T-helper 22 cell (primary cell): ENCODE measurements at regions not wholly inside any gene's neighbourhood (a gene's known extent, or its start where the extent isn't known, plus 50 kb on each side); places are given as distances from the start of the nearest gene placed in this dataset.
"Not testable (repeated sequence)": the region's sequence is repeated elsewhere in the genome, so short reads cannot be mapped to it uniquely, and the experiment has no call there.

Experiments used
- DNase-seq: peaks from one replicate; pipeline ENCODE4 v3.0.0-alpha.2; 2020; ENCODE audit warnings: low read depth

DNA sequence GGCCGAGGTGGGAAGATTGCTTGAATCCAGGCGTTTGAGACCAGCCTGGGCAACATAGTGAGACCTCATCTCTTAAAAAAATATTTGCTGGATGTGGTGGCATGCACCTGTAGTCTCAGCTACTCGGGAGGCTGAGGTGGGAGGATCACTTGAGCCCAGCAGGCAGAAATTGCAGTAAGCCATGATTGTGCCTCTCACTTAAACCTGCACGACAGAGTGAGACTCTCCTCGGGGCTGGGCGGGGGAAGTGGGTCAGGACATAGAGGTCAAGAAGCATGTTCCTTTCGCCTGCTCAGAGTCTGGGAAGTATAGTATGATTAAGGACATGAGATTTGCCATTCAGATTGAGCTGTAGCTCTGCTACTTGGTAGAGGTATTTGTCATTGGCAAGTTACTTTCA lies 52.3 kb downstream of the SEPTIN7 start:
- not testable (repeated sequence) for DNase-seq

DNA sequence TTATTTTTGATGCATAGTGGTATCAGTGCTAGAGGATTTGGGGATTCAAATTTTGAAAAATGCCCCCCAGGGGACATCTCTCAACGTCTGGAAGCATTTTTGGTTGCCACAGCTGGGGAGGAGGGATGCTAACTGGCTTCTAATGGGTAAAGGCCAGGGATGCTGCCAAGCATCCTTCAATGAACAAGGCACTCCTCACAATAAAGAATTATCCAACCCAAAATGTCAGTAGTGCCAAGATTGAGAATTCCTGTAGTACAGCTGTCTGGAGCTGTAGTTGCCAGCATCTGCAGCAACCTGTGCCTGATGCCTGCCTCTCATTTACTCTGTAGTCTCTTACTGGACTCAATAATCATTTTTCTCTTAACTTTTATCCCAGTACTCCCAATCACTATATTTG lies 53.5 kb downstream of the SEPTIN7 start:
- DNase-seq = no peak

DNA sequence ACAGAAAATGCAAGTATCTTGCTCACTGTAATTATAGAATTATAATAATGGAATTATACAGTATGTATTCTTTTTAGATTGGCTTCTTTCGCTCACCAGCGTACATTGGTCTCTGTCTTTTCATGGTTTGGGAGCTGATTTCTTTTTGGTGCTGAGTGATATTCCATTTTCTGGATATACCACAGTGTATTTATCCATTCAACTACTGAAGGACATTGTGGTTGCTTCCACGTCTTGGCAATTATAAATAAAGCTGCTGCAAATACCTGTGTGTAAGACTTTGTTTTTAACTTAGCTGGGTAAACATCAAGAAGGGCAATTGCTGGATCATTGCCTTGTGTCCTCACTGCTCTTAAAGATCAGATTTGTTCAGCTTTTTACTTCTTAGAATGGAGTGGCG lies 55.3 kb downstream of the SEPTIN7 start:
- no peak for DNase-seq

DNA sequence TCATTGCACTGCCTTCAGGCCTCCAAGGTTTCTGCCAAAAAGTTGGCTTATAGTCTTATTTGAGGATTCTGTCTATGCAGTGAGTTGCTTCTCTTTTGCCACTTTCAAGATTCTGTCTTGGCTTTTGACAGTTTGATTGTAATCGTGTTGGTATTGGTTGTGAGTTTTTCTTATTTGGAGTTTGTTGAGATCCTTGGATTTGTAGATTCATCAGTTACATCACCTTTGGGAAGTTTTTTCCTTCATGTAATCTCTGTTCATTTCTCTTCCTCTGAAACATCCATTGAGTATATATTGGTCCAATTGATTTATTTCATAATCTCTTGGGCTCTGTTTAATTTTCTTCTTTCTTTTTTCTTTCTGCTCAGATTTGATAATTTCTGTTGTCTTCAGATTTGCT lies 59.8 kb downstream of the SEPTIN7 start:
- no peak for DNase-seq

DNA sequence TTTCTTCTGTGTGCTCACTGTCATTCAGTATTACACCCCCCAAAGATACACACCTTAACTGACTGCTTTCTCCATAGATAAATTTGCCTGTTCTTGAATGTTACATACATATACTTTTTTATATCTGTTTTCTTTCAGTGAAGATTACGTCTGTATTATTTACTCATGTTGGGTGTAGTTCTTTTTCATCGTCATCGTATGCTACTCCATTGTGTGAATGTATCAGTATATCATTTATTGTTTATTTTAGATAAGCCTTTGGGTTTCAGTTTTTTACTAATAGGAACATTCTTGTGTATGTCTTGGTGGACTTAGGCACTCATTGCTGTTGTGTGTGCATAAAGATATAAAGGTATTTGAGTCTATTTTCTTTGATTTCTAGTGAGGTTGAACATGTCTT lies 64.4 kb downstream of the SEPTIN7 start:
- DNase-seq = no peak

DNA sequence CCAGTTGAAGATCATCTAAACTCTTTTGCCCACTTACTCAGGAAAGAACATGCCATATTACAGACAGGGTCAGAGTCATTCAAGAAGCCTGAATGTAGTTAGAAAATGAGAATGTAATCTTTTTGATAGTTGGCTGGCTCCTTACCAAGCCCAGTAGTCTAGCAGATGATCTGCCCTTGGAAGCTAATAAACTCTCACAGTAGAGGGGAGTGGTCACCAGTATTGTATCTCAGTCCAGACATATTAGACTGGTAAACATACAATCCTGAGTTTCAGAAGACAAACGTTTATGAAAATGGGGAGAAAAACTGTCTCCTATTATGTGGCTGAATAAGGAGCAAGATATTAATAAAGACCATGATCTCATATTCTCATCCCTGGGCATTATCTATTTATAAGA lies 65.3 kb downstream of the SEPTIN7 start:
- DNase-seq = no peak

DNA sequence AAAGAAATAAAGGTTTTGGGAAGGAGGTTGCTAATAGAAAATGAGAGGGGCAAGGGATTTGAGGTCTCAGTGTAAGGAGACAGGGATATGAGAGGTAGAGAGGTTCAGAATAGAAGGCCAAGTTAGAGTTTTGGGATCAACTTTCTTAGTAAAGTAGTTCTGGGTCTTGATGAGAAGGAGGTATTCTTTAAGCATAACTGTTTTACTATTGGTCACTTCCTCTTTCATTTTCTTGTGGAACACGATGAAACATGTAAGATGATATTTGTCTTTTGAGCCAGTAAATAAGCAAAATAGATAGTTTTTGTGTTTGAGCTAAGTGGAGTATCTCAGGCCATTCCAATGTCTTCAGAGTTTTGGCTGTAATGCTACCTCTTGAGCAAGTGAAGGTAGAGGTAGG lies 68.3 kb downstream of the SEPTIN7 start:
- DNase-seq = not testable (repeated sequence)

DNA sequence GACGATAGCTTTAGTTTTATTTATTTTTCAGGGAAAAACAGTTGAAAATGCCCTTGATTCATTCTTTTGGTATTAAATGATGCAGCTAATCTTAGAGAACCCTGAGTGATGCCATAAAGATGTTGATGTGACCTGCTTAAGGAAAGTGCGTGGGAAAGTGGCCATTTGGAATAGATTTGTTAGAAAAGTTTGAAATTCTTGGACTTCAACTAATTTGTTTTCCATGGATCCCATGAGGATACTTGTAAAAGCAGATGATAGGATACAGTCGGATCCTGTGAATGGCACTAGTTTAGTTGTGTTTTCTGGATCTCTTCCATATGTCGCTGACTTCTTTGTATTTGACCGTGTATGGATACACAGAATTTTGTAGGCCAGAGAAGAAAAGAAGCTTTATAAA lies 69.0 kb downstream of the SEPTIN7 start:
- DNase-seq = no peak

DNA sequence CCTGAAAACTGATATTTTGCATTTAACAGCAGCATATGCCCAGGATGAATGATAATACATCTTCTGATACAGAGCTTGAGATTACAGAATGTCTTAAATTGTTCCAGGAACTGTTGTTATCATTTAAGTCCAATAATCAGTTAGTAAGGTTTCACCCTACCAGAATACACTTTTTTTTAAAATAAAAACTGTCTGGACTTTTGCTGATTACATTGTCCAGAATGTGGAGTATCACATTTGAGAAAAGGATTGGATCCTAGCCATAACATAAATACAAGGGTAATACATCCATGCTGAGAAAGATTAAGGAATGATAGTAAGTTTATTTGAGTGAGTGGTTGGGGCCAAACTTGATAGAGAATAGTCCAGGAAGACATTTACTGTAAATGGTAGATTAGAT lies 71.0 kb downstream of the SEPTIN7 start:
- DNase-seq = no peak

DNA sequence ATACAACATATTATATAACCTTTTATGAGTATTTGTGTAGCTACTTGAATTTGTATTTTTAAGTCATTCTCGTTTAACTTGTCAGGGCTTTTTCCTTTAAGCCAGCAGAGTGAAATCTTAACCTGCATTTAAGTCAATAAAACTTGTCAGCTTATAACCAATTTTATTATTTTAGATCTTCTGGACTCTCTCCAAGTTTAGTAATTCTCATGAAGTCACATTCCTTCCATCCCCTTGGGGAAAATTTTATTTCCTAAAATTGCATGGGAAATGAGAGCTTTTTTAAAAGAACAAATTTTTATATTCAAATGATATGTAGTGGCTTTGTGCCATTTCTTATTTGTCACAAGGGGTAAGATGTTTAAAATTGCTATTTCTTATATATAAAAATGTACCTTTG lies 74.0 kb downstream of the SEPTIN7 start:
- DNase-seq = no peak

DNA sequence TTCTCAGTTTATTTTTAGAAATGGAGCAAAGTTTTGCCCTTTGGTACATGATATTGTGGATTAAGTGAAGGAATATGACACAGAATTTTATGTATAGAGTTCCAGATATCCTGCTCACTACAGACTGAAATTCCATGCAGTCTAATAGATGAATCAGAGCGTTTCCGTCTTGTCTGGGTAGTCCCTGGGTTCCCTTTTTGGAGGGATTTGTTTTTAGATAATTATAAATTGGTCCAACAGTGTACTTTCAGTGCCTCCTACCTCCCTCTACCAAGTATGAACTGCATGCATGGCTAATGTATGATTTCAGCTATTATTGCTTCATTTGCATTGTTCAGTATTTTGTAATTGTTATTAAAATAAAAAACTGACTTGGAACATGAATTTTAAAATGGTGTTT lies 74.4 kb downstream of the SEPTIN7 start:
- no peak for DNase-seq

DNA sequence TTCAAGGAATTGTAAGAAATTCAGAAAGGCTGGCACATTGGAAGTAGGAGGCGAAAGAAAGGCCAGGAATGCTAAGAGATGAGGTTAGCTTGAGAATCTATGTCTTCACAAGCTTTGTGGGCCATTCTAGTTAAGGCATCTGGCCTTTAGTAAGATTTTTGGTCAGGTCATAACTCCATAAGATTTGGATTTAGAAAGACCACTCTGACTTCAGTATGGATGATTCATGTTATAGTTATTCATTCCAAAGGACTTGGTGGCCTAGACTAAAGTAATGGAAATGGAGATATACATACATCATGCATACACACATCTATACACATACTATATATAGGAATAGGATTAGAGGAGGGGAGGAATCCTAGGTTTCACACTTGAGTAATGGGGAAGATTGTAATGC lies 77.5 kb downstream of the SEPTIN7 start:
- DNase-seq = no peak

DNA sequence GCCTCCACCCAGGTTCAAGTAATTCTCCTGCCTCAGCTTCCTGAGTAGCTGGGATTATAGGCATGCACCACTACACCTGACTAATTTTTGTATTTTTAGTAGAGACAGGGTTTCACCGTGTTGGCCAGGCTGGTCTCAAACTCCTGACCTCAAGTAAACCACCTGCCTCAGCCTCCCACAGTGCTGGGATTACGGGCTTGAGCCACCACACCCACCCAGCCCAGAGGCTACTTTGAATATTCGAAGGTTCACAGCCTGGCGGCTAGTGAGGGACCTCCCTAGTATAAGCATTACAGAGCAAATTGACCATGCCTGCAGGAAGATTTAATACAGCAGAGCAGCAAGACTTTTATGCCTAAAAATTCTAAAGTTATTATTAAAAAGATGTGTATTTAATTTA lies 86.6 kb downstream of the SEPTIN7 start:
- DNase-seq = not testable (repeated sequence)

DNA sequence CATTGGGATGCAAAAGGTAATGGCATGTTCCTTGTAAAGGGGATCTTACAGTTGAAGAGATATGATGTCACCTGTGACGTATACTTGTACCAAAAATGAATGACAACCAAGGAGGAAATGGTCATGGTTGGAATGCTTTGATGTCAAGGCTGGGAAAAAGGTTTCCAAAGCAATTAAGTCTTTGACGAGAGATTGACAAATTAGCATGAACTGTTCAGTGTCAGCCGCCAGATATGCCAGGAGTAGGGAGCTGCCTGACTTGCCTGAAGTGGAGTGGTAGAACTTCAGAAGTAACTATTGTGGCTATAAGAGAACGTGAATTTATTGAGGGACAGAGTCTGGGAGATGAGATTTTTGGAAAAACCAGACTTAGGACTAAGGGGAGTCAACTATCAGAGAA lies 88.1 kb downstream of the SEPTIN7 start:
- no peak for DNase-seq

DNA sequence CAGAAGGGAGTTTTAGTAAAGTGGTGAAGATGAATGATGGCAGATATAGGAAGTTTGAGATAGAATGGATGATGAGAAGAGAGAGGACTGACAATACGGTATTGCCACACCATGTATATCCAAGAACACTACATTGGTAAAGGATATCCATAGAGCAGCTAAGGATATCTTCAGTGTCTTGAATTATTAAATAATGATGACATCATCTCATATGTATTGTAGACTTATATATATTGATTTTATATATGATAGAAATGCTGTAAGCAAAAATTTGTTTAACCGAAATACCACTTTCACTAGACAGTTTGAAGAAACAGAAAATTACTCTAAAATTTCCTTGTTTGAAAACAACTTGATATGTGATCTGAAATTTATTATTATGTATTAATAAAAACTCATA lies 89.0 kb downstream of the SEPTIN7 start:
- no peak for DNase-seq

DNA sequence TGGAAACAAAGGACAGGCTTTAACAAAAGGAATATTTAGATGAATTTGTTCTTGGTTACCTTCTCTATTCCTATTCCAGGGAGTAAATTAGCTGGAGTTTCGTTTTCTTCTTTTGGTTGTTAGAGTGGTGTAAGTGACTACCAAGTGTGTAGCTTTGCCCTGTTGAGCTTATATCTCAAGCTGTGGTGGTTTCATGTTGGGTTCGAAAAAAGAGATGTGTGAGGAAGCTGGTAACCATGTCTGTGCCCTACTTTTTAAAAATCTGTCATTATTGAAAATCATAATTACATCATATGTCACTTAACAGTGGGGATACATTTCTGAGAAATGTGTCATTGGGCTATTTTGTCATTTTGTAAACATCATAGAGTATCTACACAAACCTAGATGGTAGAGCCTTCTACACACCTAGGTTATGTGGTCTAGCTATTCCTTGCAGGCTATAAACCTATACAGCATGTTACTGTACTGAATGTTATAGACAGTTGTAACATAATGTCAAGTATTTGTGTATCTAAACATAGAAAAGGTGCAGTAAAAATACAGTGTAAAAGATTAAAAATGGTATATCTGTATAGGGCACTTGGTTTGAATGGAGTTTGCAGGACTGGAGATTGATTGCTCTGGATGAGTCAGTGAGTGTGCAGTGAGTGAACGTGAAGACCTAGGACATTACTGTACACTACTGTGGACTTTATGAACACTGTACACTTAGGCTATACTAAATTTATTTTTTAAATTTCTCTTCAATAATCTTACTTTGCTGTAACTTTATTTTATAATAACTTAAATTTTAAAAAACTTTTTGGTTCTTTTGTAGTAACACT lies 90.4 kb downstream of the SEPTIN7 start:
- no peak for DNase-seq

DNA sequence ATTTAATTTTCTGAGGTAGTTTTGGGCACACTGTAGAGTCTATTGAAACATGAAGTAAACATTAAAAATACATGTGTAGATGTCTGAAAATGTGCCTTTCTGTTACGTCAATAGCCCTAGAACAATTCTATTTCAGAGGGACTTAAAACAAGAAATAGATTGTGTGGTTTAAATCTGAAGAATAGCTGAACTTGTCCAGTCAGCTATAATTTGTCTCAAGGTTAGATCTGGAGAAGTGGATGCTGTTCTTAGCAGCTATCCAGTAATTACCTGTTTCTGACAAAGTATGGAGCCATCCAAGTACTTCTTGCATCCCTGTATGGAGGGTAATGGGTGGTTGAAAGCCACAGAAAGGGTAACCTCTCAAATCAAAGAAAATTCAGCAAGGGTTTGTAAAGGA lies 92.8 kb downstream of the SEPTIN7 start:
- DNase-seq = no peak

DNA sequence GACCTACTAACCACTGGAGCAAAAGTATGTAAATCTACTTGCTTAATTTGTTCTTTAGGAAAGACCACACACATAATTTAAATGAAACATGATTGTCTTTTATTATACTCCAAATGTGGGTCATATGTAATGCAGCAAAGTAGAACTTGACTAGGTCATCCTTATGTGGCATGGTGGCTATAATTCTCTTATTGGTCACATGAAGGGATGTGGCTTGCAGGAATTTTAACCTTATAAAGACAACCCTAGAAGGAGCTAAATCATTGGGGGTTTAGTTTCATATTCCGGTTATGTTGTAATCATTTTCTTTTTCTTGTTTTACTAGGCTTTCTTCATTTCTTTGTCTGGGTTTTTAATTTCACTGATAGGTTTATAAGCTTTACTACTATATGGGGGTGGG lies 93.9 kb downstream of the SEPTIN7 start:
- DNase-seq = no peak

DNA sequence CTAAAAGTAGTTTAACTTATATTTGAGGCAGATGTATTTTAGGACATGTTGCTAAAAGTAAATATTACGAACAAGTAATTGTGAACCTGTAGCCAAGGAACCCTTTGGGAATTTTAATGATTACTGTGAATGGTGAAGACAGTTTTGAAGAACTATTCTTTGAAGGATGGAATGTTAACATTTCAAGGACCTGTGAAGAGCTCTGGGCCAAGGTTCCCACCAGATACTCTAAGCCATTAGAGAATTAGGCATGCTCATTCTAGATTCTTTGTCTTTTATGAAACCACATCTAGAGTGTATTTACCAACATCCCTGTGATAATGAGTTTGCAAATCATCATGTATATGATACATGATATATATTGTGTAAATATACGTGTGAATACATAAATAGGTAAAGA lies 99.8 kb downstream of the SEPTIN7 start:
- no peak for DNase-seq

DNA sequence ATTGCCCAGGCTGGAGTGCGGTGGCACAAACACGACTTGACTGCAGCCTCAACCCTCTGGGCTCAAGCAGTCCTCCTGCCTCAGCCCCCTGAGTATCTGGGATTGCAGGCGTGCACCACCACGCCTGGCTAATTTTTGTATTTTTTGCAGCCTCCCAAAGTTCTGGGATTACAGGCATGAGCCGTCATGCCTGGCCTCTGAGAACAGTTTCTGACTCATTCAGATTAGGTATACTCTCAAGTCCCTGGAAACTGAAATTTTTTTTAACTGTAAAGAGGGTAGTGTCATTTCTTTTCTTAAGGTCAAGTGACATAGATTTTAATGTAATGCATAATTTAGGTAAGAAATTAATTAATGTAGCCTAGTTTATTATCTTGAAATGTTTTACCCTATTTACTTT lies 104.7 kb downstream of the SEPTIN7 start:
- no peak for DNase-seq

DNA sequence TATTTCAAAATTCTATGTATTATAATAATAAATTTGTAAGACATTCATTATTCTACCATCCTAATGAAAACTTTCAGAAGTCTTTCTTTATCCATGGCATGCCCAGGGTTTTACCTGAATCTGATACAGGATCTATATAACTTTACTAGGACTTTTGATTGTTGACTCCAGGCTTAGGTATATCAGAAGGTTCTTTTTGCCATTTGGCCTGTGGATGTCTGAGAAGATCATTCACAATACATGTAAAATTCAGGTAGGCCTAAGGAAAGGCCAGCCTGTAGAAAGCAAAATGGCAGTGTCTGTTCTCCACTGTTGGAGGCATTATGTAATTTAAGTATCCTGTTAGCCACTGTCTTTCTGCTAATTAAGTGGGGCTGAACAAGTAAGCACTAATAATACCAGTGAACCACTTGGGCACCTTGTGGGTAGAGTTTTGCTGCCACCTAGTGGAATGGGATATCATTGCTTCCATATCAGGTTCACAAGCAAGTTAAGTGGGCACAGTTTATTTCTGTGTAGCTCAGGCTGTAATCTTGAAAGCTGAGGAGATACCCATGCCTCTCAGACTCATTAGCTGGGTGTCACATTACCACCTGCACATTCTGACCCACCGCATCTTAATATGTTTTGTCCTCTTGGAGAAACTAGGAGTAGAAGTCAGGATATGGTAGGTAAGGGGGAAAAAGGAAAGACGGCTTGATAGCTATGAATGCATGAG lies 105.5 kb downstream of the SEPTIN7 start:
- DNase-seq = peak; percentile 34

DNA sequence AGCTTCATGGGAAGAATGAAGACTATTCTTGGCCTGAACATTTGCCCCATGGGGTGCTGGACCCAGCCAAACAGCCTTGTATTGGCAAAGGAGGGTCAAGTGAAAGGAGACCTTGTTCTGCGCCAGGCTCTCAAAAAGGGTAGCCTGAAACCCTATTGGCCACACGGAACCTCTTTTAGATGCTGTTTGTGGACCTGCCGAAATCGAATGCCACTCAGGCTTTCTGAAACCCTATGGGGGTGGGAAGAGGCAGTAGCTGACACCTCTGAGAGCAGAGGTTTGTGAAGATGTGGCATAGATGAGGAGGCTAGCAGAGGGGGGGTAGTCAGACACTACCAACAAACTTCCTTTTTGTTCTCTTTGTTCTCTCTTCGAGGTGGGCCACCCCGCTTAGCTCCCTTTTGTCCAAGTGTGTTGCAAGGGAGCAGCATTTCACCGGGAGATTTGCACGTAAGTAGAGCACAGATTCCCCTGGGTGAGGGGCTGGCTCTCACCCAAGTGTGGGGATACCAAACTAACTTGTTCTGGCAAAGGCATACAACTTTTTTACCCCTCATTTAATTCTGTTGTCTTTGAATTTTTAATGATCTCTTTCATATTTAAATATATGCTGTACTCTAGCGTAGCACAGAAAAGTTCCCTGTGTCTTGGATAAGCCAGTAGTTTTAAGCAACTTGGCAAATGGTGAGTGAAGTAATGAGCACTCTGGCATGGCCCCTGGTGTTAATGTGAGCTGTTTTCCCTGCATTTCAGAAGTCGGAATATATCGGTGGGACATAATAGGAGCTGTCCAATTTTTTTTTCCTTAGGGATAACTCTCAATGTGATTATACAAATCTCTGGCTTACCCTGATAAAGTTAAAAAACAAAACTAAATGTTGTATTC lies 107.7 kb downstream of the SEPTIN7 start:
- no peak for DNase-seq

DNA sequence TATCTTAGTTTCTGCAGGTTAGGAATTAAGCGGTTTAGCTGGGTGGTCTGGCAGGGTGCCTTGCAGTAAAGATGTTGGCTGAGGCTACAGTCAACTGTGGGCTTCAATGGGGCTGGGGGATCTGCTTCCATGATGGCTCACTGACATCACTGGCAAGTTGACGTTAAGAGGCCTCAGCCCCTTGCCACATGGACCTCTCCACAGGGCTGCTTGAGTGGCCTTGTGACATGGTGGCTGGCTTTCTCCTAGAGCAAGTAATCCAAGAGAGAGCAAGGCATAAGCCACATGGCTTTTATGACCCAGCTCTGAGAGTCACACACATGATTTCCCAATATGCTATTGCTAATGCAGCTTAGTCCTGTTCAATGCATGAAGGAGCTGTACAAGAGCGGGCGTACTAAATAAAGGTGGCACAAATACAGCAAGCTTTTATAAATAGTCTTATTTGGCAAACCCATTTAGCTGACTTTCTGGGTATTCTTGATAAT lies 109.1 kb downstream of the SEPTIN7 start:
- no peak for DNase-seq
